Smooth muscle cell (in vitro differentiated cells): ENCODE measurements at regions not wholly inside any gene's neighbourhood (a gene's known extent, or its start where the extent isn't known, plus 50 kb on each side); places are given as distances from the start of the nearest gene placed in this dataset.

Experiments used
- DNase-seq: peaks from one replicate; lab custom pipeline; 2025; ENCODE audit not compliant: unreplicated experiment; lab: John Stamatoyannopoulos, UW
- H2AFZ ChIP-seq: fragments of 200-600 bp; sonication (generic); 2 replicates; pipeline ENCODE4 v1.6.0; 2016; ENCODE audit warnings: antibody characterized with exemption, low read depth, mild to moderate bottlenecking
- H3F3A ChIP-seq: fragments of 200-600 bp; sonication (generic); 2 replicates; pipeline ENCODE4 v1.6.0; 2017; ENCODE audit warnings: antibody characterized with exemption, low read depth
- H3K27ac ChIP-seq: fragments of 200-600 bp; sonication (generic); 2 replicates; pipeline ENCODE4 v1.5.1; 2016; ENCODE audit warnings: low read depth, mild to moderate bottlenecking
- H3K27me3 ChIP-seq: fragments of 200-600 bp; sonication (generic); 2 replicates; pipeline ENCODE4 v1.6.1; 2016; ENCODE audit warnings: low read depth, mild to moderate bottlenecking
- H3K36me3 ChIP-seq: fragments of 200-600 bp; sonication (generic); 2 replicates; pipeline ENCODE4 v1.5.1; 2016; ENCODE audit warnings: low read depth
- H3K4me1 ChIP-seq: fragments of 200-600 bp; sonication (generic); 2 replicates; pipeline ENCODE4 v1.5.1; 2016; ENCODE audit warnings: low read depth
- H3K4me2 ChIP-seq: fragments of 200-600 bp; sonication (generic); 2 replicates; pipeline ENCODE4 v1.6.0; 2016; ENCODE audit warnings: mild to moderate bottlenecking
- H3K4me3 ChIP-seq: fragments of 200-600 bp; sonication (generic); 2 replicates; pipeline ENCODE4 v1.5.1; 2016; ENCODE audit warnings: mild to moderate bottlenecking
- H3K79me2 ChIP-seq: fragments of 200-600 bp; sonication (generic); 2 replicates; pipeline ENCODE4 v1.6.0; 2016; ENCODE audit warnings: low read depth, mild to moderate bottlenecking
- H3K9ac ChIP-seq: fragments of 200-600 bp; sonication (generic); 2 replicates; pipeline ENCODE4 v1.6.0; 2016; ENCODE audit warnings: low read depth
- H3K9me3 ChIP-seq: fragments of 200-600 bp; sonication (generic); replicated peaks from 2 replicates; pipeline ENCODE4 v1.5.1; 2016; ENCODE audit warnings: low read depth
- H4K20me1 ChIP-seq: fragments of 200-600 bp; sonication (generic); 2 replicates; pipeline ENCODE4 v1.6.0; 2016; ENCODE audit warnings: low read depth
- CTCF ChIP-seq: fragments of 200-600 bp; sonication (generic); IDR thresholded peaks from 2 replicates; pipeline ENCODE4 v1.5.1; 2017; ENCODE audit warnings: borderline replicate concordance, mild to moderate bottlenecking, antibody characterized with exemption; ENCODE audit not compliant: insufficient read depth, poor library complexity, severe bottlenecking
- WGBS: methylation state at CpG from one replicate; pipeline ENCODE4 v1.1.7; 2016; ENCODE audit warnings: low lambda C conversion rate; 5-methylcytosine and 5-hydroxymethylcytosine counted together

GRCh38 chr13:107365466-107366215, 797.7 kb upstream of the ARGLU1 start:
- 62% methylated on average over 8 of the region's 8 CpGs for WGBS
- DNase-seq = no peak
- Histone ChIP-seq H3K4me3 (no peak overlapping the region), H3F3A (no peaks in the 10 kb centered on the region), H3K9ac (no peak overlapping the region), H3K27ac (peak overlapping the region; percentile 4), H3K4me2 (peak overlapping the region; percentile 44), H2AFZ (no peak overlapping the region), H3K36me3 (no peaks in the 10 kb centered on the region), H3K4me1 (peaks cover 9% of the 10 kb centered on the region), H3K27me3 (no peaks in the 10 kb centered on the region), H3K79me2 (no peaks in the 10 kb centered on the region), H4K20me1 (no peaks in the 10 kb centered on the region), H3K9me3 (no peaks in the 10 kb centered on the region)
- no peak for TF ChIP-seq CTCF

GRCh38 chr13:107364658-107365057, 796.7 kb upstream of the ARGLU1 start:
- Histone ChIP-seq H3F3A (no peaks in the 10 kb centered on the region), H3K27me3 (no peaks in the 10 kb centered on the region), H4K20me1 (no peaks in the 10 kb centered on the region), H3K4me1 (peaks cover 9% of the 10 kb centered on the region), H3K9me3 (no peaks in the 10 kb centered on the region), H2AFZ (no peak overlapping the region), H3K4me2 (no peak overlapping the region), H3K79me2 (no peaks in the 10 kb centered on the region), H3K9ac (no peak overlapping the region), H3K36me3 (no peaks in the 10 kb centered on the region), H3K27ac (no peak overlapping the region), H3K4me3 (no peak overlapping the region)
- 100% methylated on average over 1 of the region's 1 CpG for WGBS
- no peak for DNase-seq
- TF ChIP-seq CTCF = no peak

GRCh38 chr13:107361666-107362065, 793.7 kb upstream of the ARGLU1 start:
- no peak for TF ChIP-seq CTCF
- Histone ChIP-seq H3K36me3 (no peaks in the 10 kb centered on the region), H3F3A (no peaks in the 10 kb centered on the region), H3K4me3 (no peak overlapping the region), H3K79me2 (no peaks in the 10 kb centered on the region), H2AFZ (no peak overlapping the region), H3K27ac (no peak overlapping the region), H3K27me3 (no peaks in the 10 kb centered on the region), H3K4me2 (no peak overlapping the region), H4K20me1 (no peaks in the 10 kb centered on the region), H3K9me3 (no peaks in the 10 kb centered on the region), H3K9ac (no peak overlapping the region), H3K4me1 (peaks cover 9% of the 10 kb centered on the region)
- WGBS = 64% methylated on average over 5 of the region's 5 CpGs
- no peak for DNase-seq

- Histone ChIP-seq H3K9me3 (no peaks in the 10 kb centered on the region), H4K20me1 (no peaks in the 10 kb centered on the region), H3K4me2 (no peak overlapping the region), H2AFZ (no peak overlapping the region), H3K79me2 (no peaks in the 10 kb centered on the region), H3K4me3 (no peak overlapping the region), H3F3A (no peaks in the 10 kb centered on the region), H3K36me3 (no peaks in the 10 kb centered on the region), H3K27ac (no peak overlapping the region), H3K4me1 (no peaks in the 10 kb centered on the region), H3K9ac (no peak overlapping the region), H3K27me3 (no peaks in the 10 kb centered on the region)
- 92% methylated on average over 1 of the region's 1 CpG for WGBS
- TF ChIP-seq CTCF = no peak
- no peak for DNase-seq
These were observed 792.1 kb upstream of the ARGLU1 start for GRCh38 chr13:107360010-107360409.
